OCI-LY1 (cell line): ENCODE measurements at regions not wholly inside any gene's neighbourhood (a gene's known extent, or its start where the extent isn't known, plus 50 kb on each side); places are given as distances from the start of the nearest gene placed in this dataset.

ENCODE experiments used
- H2AFZ ChIP-seq: fragments of 200-600 bp; sonication (generic), shearing (Covaris generic); 2 replicates; pipeline ENCODE4 v1.6.0; 2014; ENCODE audit warnings: antibody characterized with exemption, mild to moderate bottlenecking, low read length
- H3F3A ChIP-seq: fragments of 200-600 bp; sonication (generic), shearing (Covaris generic); 2 replicates; pipeline ENCODE4 v1.6.0; 2014; ENCODE audit warnings: mild to moderate bottlenecking, antibody characterized with exemption, low read length, moderate library complexity; ENCODE audit not compliant: insufficient read depth
- H3K27ac ChIP-seq: fragments of 200-600 bp; sonication (generic); 2 replicates; pipeline ENCODE4 v1.5.1; 2014; ENCODE audit warnings: low read length, mixed run types, mild to moderate bottlenecking, low read depth; ENCODE audit not compliant: poor library complexity, severe bottlenecking
- H3K27me3 ChIP-seq: fragments of 200-600 bp; sonication (generic); 2 replicates; pipeline ENCODE4 v1.6.0; 2014; ENCODE audit warnings: antibody characterized with exemption, mild to moderate bottlenecking, low read length, moderate library complexity; ENCODE audit not compliant: insufficient read depth
- H3K36me3 ChIP-seq: fragments of 200-600 bp; sonication (generic); 2 replicates; pipeline ENCODE4 v1.6.1; 2014; ENCODE audit warnings: mild to moderate bottlenecking, antibody characterized with exemption, low read length, moderate library complexity, mixed read lengths; ENCODE audit not compliant: insufficient read depth
- H3K4me1 ChIP-seq: fragments of 200-600 bp; sonication (generic); 2 replicates; pipeline ENCODE4 v1.5.1; 2014; ENCODE audit warnings: mild to moderate bottlenecking, low read length, moderate library complexity; ENCODE audit not compliant: insufficient read depth, severe bottlenecking
- H3K4me2 ChIP-seq: fragments of 200-600 bp; sonication (generic), shearing (Covaris generic); 2 replicates; pipeline ENCODE4 v1.6.1; 2014; ENCODE audit warnings: low read length
- H3K4me3 ChIP-seq: fragments of 200-600 bp; sonication (generic); 2 replicates; pipeline ENCODE4 v1.5.1; 2014; ENCODE audit warnings: low read length, low read depth, mild to moderate bottlenecking, mixed read lengths; ENCODE audit not compliant: poor library complexity, severe bottlenecking
- H3K79me2 ChIP-seq: fragments of 200-600 bp; shearing (Covaris generic); 2 replicates; pipeline ENCODE4 v1.6.1; 2016; ENCODE audit warnings: mixed run types, low read length, mixed read lengths; ENCODE audit not compliant: insufficient read depth
- H3K9ac ChIP-seq: fragments of 200-600 bp; sonication (generic), shearing (Covaris generic); 2 replicates; pipeline ENCODE4 v1.6.1; 2014; ENCODE audit warnings: mild to moderate bottlenecking, low read length, mixed read lengths
- H3K9me2 ChIP-seq: fragments of 200-600 bp; sonication (generic), shearing (Covaris generic); 2 replicates; pipeline ENCODE4 v1.6.1; 2014; ENCODE audit warnings: low read depth, mild to moderate bottlenecking, low read length, mixed read lengths
- H3K9me3 ChIP-seq: fragments of 200-600 bp; shearing (Covaris generic); 2 replicates; pipeline ENCODE4 v1.6.1; 2014; ENCODE audit warnings: low read length, mixed read lengths
- H4K20me1 ChIP-seq: fragments of 200-600 bp; sonication (generic), shearing (Covaris generic); 2 replicates; pipeline ENCODE4 v1.6.0; 2016; ENCODE audit warnings: mild to moderate bottlenecking, low read length; ENCODE audit not compliant: insufficient read depth
- EZH2 ChIP-seq: fragments of 200-600 bp; sonication (generic), shearing (Covaris generic); IDR thresholded peaks from 2 replicates; pipeline ENCODE4 v1.8.0; 2017; ENCODE audit warnings: borderline replicate concordance, mixed run types, mild to moderate bottlenecking, antibody characterized with exemption, low read length, moderate library complexity, mixed read lengths
- TF ChIP-seq, protein P1 (sequence below): fragments of 200-600 bp; sonication (generic), shearing (Covaris generic); IDR thresholded peaks from 2 replicates; pipeline ENCODE4 v1.5.1; 2017; ENCODE audit warnings: mild to moderate bottlenecking, antibody characterized with exemption, low read length, moderate library complexity, mixed read lengths

DNA sequence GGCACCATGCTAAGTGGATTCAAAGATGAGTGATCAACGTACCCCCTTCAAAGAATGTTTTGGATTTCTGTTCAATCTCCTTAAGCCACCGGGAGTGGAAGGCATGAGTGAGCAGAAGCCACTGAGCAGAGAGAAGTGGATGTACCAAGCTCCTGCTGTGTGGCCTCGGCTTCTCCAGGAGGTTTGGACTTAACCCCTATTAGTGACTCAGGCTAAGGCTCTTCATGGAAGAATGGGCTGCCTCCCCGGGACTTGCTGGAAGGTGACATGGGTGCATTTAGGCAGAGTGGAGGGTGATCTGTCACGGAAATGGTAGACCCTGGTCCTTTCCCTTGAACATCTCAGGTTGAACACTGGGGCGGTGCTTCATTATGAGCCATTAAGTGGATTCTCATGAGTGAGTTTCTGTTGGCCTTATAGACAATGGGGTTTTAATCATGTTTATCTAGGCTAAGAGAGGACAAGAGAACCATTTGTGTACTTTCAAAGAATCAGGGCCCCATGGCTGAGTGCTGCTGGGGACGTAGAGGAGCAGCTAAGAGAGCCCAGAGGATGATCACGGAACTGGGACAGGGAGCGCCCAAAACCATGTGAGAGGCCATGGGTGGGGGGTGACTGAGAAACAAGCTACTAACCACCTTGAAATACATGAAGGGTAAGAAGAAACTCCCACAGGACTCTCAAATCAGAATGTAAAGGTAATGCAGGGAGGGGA is 62.2 kb downstream of the HES1 start:
- no peak overlapping the region for H2AFZ ChIP-seq
- H3K27me3 ChIP-seq, result peaks cover 4% of the 10 kb centered on the region; the same call in 1 of the 2 replicates
- no peak overlapping the region for H3K27ac ChIP-seq
- TF ChIP-seq EZH2, result no peak
- TF ChIP-seq, protein P1, sequence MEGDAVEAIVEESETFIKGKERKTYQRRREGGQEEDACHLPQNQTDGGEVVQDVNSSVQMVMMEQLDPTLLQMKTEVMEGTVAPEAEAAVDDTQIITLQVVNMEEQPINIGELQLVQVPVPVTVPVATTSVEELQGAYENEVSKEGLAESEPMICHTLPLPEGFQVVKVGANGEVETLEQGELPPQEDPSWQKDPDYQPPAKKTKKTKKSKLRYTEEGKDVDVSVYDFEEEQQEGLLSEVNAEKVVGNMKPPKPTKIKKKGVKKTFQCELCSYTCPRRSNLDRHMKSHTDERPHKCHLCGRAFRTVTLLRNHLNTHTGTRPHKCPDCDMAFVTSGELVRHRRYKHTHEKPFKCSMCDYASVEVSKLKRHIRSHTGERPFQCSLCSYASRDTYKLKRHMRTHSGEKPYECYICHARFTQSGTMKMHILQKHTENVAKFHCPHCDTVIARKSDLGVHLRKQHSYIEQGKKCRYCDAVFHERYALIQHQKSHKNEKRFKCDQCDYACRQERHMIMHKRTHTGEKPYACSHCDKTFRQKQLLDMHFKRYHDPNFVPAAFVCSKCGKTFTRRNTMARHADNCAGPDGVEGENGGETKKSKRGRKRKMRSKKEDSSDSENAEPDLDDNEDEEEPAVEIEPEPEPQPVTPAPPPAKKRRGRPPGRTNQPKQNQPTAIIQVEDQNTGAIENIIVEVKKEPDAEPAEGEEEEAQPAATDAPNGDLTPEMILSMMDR, result no peak
- no peaks in the 10 kb centered on the region for H3K79me2 ChIP-seq
- no peak overlapping the region for H3K9ac ChIP-seq
- no peaks in the 10 kb centered on the region for H3K36me3 ChIP-seq
- H4K20me1 ChIP-seq, result no peaks in the 10 kb centered on the region
- no peak overlapping the region for H3K4me2 ChIP-seq
- H3F3A ChIP-seq, result no peaks in the 10 kb centered on the region
- H3K4me1 ChIP-seq, result no peaks in the 10 kb centered on the region
- H3K9me2 ChIP-seq, result no peaks in the 10 kb centered on the region
- no peak overlapping the region for H3K4me3 ChIP-seq
- H3K9me3 ChIP-seq, result no peaks in the 10 kb centered on the region

DNA sequence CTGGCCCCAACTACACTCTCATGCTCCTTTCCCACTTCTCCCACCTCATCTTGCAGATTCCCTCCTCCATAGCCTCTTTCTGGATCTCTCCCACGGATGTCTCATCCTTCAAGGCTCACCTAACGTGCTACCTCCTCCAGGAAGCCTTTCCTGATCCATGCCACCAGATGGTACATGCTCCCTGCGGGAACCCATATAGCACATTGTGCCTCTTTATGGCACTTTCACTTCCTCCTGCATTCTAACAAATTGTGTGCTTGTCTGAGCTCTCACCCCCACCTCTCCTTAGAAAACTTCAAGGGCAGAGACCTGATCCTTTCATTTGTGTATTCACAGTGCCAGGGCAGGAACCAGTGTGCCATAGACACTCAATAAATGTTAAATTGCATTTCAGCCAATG is 63.0 kb downstream of the HES1 start:
- TF ChIP-seq, protein P1, result no peak
- TF ChIP-seq EZH2, result no peak
- Histone ChIP-seq H2AFZ (no peak overlapping the region), H3K4me2 (no peak overlapping the region), H3K36me3 (no peaks in the 10 kb centered on the region), H3K79me2 (no peaks in the 10 kb centered on the region), H3F3A (no peaks in the 10 kb centered on the region), H3K9me2 (no peaks in the 10 kb centered on the region), H3K9me3 (no peaks in the 10 kb centered on the region), H3K4me1 (no peaks in the 10 kb centered on the region), H4K20me1 (no peaks in the 10 kb centered on the region), H3K27ac (no peak overlapping the region), H3K27me3 (peaks cover 4% of the 10 kb centered on the region; the same call in 1 of the 2 replicates), H3K9ac (no peak overlapping the region), H3K4me3 (no peak overlapping the region)

DNA sequence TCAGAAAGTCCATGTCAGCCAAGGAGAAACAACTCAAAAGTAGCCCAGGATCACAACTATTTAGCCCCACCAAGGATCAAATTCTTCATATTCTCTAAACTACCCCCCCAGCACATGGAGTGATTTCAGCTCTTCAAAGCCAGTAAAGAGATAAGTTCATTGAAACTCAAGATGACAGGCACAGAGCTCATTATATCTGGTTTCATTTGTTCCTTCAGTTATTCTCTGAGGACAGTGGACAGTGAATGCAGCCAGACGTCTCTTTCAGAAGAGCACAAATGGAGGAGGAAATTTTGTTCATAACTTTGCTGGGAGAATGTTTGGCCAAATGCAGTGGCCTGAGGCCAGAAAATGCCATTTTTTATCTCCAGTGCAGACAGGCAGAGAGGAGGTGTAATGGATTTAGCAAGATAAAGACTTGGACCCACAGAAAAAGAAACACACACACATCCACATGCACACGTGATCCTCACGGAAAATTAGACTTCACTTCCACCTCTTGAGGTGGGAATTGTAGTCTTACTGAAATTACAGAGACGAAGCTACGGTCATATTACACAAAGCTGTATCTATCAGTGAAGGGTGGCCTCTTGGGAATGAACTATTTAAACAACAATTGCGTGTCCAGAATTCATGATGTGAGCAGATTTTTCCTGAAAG is 64.6 kb downstream of the HES1 start:
- Histone ChIP-seq H3K4me3 (no peak overlapping the region), H3K27ac (no peak overlapping the region), H2AFZ (no peak overlapping the region), H3F3A (no peaks in the 10 kb centered on the region), H3K9ac (no peak overlapping the region), H3K9me3 (no peaks in the 10 kb centered on the region), H3K27me3 (peaks cover 4% of the 10 kb centered on the region; the same call in 1 of the 2 replicates), H3K36me3 (no peaks in the 10 kb centered on the region), H3K4me1 (no peaks in the 10 kb centered on the region), H3K9me2 (no peaks in the 10 kb centered on the region), H3K4me2 (no peak overlapping the region), H3K79me2 (no peaks in the 10 kb centered on the region), H4K20me1 (no peaks in the 10 kb centered on the region)
- TF ChIP-seq EZH2, result no peak
- TF ChIP-seq, protein P1, result no peak
